GM23338 (cell line): ENCODE measurements at regions not wholly inside any gene's neighbourhood (a gene's known extent, or its start where the extent isn't known, plus 50 kb on each side); places are given as distances from the start of the nearest gene placed in this dataset.

ENCODE experiments used
- EZH2phosphoT487 ChIP-seq: fragments of 200-600 bp; sonication (generic); IDR thresholded peaks from one replicate; pipeline ENCODE4 v1.8.1; 2018; ENCODE audit warnings: antibody characterized with exemption; ENCODE audit not compliant: unreplicated experiment
- POLR2AphosphoS5 ChIP-seq: IDR thresholded peaks from 2 replicates; pipeline ENCODE4 v1.6.1; 2016; ENCODE audit warnings: antibody characterized with exemption, low read depth
- TF ChIP-seq, protein P1 (sequence below): IDR thresholded peaks from one replicate; pipeline ENCODE4 v1.6.1; 2018; ENCODE audit warnings: antibody characterized with exemption; ENCODE audit not compliant: unreplicated experiment
- TF ChIP-seq, protein P2 (sequence below), 2 experiments: fragments of 200-600 bp in 1 of 2; sonication (generic) in 1 of 2; conservative IDR thresholded peaks; 2 replicates each; pipeline versions ENCODE4 v1.5.1 to v1.6.1; 2016 to 2017; ENCODE audit warnings: antibody characterized with exemption in 2 of 2, low read depth in 2 of 2, mild to moderate bottlenecking in 2 of 2, moderate library complexity in 1 of 2

DNA sequence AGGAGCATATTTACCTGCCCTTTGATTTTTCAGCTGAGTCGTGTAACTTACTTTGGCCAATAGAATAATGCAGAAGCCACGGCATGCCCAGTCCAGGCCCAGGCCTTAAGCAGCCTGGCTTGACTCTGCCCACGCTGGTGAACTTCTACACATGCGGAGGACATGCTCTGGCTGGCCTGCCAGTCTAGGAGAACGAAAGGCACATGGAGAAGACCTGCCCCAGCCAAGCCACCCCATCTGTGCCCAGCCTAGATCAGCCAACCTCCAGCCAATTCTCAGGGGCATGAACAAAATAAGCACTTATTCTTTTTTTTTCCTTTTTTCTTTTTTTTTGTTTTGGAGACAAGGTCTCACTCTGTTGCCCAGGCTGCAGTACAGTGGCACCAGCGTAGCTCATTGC is 112.7 kb upstream of the NANOS1 start:
- TF ChIP-seq, protein P1, sequence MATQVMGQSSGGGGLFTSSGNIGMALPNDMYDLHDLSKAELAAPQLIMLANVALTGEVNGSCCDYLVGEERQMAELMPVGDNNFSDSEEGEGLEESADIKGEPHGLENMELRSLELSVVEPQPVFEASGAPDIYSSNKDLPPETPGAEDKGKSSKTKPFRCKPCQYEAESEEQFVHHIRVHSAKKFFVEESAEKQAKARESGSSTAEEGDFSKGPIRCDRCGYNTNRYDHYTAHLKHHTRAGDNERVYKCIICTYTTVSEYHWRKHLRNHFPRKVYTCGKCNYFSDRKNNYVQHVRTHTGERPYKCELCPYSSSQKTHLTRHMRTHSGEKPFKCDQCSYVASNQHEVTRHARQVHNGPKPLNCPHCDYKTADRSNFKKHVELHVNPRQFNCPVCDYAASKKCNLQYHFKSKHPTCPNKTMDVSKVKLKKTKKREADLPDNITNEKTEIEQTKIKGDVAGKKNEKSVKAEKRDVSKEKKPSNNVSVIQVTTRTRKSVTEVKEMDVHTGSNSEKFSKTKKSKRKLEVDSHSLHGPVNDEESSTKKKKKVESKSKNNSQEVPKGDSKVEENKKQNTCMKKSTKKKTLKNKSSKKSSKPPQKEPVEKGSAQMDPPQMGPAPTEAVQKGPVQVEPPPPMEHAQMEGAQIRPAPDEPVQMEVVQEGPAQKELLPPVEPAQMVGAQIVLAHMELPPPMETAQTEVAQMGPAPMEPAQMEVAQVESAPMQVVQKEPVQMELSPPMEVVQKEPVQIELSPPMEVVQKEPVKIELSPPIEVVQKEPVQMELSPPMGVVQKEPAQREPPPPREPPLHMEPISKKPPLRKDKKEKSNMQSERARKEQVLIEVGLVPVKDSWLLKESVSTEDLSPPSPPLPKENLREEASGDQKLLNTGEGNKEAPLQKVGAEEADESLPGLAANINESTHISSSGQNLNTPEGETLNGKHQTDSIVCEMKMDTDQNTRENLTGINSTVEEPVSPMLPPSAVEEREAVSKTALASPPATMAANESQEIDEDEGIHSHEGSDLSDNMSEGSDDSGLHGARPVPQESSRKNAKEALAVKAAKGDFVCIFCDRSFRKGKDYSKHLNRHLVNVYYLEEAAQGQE, result no peak
- TF ChIP-seq, protein P2, sequence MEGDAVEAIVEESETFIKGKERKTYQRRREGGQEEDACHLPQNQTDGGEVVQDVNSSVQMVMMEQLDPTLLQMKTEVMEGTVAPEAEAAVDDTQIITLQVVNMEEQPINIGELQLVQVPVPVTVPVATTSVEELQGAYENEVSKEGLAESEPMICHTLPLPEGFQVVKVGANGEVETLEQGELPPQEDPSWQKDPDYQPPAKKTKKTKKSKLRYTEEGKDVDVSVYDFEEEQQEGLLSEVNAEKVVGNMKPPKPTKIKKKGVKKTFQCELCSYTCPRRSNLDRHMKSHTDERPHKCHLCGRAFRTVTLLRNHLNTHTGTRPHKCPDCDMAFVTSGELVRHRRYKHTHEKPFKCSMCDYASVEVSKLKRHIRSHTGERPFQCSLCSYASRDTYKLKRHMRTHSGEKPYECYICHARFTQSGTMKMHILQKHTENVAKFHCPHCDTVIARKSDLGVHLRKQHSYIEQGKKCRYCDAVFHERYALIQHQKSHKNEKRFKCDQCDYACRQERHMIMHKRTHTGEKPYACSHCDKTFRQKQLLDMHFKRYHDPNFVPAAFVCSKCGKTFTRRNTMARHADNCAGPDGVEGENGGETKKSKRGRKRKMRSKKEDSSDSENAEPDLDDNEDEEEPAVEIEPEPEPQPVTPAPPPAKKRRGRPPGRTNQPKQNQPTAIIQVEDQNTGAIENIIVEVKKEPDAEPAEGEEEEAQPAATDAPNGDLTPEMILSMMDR (conservative IDR thresholded peaks at IDR 0.05; ENCODE audit: low read depth in 2 of 2), result no peak
- no peak for TF ChIP-seq EZH2phosphoT487
- no peak for TF ChIP-seq POLR2AphosphoS5
